HG02840 (cell line): ENCODE measurements at regions not wholly inside any gene's neighbourhood (a gene's known extent, or its start where the extent isn't known, plus 50 kb on each side); places are given as distances from the start of the nearest gene placed in this dataset.

Source experiments
- ATAC-seq: cut with Tn5 transposase; IDR thresholded peaks from one replicate; pipeline ENCODE4 v1.9.1; 2021; ENCODE audit warnings: mild to moderate bottlenecking, moderate library complexity, moderate number of reproducible peaks; ENCODE audit not compliant: unreplicated experiment, low FRiP score

DNA sequence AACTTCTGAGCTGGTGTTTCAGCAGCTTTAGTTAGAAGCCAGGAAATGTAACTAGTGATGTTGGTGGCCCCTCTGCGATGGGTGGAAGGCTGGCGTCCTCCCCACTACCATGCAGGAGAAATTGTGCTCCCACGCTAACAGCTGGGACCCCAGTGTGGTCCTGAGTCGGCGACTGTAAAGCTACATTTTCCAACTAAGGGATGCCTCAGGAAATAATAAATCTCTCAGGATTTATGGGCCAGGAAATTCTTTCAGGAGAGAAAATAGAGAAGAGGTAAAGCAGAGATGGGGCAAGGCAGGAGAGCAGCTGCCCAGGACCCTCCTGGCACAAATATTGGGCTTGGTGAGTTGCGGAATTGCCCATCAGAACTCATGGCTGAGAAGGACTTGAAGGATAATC lies 186.9 kb downstream of the OPA1 start:
- no peak for ATAC-seq

DNA sequence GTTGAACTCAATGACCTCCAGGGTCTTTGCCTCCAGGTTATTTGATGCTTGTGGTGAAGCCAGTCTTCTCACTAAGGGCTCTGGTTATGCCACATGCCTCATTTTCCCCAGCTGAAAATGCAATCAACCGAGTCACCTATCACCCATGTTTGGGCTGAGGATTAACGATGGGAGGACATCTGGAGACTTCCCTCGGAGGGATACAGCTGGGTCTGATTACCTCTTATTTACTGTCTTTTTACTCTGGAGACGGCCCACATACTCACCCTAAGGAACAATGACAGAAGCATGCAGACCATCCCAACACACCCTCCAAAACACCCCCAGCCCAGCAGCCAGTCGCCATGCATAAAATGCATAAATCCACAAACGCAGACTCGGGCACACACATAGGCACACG lies 187.4 kb downstream of the OPA1 start:
- ATAC-seq: no peak

DNA sequence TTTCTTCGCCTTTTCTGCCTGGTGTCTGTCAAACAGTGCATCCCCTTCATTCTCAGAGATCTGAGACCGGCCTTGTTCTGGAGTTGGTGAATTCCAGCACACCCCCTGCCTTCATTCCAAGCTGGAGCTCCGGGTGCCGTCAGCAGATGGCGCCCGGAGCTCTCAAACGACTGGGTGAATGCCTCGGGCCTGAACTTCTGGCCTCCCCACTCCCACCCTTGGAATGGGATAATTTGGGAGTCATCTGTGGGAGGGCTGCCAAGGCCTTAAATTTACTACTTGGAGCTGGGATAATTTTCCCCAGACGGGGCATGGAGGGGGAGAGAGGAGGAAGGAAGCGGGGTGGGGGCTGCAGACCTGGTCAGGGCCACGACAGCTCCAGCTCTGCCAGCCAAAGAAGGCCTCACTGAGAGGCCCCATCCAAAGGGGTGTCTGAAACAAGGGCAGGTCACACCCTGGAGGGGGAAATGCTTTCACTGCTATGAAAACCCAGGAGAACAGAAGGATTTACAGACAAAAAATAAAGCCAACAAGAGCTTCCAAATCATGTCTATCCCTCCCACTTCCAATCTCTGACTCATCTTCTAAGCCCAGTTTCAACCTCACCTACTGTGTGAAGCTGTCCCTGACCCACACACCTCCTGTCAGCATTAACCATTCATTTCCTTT lies 187.9 kb downstream of the OPA1 start:
- ATAC-seq: no peak

DNA sequence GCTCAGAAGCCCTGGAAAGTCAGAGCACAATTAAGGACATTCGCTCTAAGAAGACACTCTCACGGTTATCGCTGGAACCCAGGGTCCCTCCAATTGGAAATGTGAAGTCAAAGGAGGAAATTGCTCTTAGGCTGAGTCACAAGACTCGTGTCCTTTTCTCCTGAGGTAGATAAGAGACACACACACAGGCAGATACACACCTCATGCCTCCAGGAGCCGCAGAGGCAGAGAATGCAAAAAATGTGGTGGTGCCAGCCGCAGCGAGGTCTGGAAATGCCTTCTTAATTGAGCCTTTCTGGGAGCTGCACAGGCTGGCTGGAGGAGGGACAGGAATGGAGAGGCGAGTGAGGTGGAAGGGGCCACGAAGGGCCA lies 189.3 kb downstream of the OPA1 start:
- ATAC-seq: no peak

DNA sequence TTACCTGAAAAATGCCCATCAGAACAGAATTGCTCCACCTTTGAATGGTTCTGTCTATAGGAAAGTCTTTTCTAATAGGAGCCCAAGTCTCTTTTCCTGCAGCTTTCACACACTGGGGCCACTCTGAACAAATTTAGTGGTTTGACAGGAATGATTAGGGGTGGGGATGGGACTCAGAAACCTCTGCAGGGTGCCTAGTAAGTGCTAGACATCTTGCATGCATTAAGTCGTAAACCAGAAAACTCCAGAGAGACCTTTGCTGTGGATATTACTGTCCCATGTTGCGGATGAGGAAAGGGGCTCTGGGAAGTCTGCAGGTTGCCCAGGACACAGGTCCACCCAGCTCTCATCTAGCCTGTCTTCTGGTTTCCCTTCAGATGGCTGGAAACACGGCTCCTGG lies 189.7 kb downstream of the OPA1 start:
- ATAC-seq: no peak

DNA sequence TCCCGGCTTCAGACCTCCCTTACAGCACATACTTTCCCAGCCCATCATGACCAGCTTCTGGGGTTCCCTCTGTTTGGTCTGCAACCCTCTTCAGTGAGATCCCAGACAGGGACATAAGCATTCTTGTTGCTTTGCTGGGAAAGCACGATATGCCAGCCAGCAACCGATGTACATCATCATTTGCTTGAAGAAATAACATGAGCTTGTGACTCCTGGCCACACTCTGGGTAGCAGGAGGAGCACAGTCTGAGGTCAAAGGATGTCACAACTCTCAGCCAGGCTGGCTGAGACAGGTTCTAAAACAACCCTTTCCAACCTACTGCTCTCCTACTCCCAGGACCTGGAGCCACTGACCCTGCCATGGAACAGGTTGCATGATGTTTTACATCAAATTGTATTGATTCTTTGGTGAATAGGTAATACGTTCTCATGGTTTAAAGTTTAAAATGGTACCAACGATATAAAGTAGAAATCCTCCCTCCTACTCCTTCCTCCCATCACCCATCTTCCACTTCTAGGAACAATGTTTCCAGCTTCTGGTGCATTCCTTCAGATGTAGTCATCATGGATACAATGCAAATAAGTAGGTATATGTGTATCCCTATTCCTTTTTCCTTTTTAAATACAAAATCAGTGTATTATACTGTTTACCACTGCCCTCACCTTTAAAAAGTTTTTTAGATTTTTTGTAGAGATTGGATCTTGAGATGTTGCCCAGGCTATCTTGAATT lies 190.3 kb downstream of the OPA1 start:
- ATAC-seq: no peak

DNA sequence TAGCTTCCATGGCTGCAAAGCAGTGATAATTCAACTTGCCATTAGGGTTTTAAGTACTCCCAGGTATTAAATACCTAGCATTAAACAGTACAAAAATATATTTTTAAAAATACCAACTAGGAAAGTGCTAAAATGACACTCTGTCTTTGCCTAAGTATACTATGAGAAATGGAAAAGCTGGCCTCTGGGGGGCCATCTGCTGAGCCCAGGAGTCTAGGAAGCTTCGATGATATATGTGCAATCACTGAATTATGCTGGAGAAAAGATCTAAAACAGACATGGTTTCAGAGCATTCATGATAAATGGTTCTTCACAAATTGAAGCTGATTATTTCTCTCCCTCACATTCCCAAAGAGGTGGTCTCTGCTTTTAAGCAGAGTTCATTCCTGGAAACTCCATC lies 191.8 kb downstream of the OPA1 start:
- ATAC-seq: no peak

DNA sequence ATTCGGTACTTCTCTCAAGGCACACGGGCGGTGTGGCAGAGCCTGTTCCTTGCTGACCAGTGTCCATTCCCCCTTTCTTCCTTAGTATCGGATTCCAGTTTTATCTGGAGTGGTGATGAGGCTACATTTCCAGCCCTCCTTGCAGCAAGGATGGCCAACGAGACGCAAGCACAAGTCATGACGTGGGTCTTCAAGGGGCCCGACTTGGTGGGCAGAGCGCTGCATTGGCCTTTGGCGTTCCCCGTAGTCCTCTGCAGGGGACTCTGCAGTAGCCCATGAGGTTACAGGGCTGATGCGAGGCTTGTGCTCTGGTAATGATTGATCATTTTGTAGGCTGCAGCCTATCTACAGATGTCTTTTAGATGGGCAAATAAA lies 194.5 kb downstream of the OPA1 start:
- ATAC-seq: no peak

DNA sequence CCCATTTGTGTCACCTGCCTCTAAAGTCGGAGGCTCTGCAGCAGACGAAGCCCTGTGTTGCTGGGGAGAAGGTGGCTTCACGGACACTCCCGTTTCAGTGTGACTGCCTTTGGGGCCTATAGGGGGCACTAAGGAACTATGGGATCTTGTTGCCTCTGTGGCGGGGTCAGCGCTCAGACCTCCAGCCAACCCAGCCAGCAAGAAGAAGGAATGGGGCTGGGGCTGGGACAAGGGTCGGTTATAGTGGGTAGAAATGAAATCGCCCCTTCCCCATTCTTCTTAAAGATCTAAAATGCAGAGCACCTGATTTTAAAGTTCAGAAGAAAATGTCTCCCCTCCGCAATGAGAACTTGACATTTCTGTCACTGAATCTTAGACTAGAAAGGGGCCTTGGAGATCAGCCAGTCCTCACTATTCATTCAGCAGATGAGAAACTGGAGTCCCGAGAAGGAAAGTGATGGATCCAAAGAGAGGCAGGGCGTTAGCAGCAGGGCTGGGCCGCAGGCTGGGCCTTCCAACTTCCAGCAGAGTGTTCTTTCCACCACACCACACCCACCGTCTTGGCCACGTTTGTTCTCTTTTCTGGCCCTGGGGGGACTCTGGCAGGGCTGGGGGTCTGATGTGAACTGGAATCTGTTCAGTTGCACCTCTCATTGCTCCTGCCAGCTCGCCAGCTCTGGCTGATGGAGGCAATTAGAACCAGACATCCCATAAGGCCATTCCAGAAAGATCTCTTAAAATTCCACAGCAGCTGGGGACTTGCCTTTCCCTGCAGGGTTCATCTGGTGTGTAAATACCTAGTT lies 195.4 kb downstream of the OPA1 start:
- peak; percentile 62 for ATAC-seq

DNA sequence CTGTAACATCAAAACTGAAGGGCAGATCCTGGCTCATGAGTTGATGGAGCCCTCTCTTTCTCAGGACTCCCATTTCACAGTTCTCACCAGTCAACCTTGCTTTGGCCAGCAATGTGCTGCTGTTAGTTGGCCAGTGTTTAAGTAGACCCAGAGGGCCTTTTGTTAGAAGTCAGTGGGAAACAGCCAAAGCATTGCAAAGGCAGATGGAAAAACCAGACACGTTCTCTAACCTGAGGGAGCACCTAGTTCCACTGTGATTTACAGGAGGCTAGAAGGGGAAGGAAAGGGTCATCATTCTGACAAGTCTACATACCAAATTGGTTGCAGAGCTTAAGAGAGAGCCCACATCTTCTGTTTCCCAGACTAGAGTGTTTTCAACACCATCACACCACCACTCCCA lies 196.4 kb downstream of the OPA1 start:
- no peak for ATAC-seq

DNA sequence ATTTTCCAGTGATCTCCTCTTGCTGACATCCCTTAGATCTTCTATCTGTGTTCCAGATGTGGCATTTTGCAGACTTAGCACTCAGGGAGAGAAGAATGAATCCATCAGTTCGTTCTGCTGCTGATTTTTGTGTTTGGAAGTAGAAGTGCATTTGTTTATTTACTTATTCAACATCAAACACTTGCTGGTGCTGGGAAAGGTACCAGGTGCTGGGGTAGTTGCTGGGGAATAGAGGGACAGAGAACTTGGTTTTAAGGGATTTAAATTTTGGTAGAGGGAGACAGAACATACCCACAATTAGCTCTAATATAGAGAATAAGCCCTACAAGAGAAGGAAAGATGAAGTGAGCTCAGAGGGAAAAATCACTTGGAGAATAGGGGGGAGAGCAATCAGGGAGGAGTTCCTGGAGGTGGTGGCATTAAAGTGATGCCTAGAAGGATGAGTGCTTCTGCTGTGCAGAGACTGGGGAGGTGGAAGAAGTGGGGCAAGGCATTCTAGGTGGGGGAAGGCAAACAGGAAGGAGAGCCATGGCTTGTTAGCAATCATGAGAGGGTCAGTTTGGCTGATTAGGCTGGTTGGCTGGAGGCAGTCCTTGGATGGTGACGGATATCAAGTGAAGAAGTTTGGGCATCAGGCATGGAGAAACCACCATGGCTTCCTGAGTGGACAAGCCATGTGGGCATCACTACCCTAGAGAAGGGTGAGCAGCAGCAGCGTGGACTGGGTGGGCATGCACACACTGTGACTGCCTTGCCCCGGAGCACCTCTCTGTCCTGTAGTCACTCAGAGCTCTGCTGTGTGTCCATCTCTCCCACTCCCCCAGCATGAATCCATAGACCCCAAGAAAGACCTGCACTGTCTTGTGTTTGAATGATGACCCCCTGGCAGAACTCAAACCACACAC lies 197.3 kb downstream of the OPA1 start:
- ATAC-seq: no peak

DNA sequence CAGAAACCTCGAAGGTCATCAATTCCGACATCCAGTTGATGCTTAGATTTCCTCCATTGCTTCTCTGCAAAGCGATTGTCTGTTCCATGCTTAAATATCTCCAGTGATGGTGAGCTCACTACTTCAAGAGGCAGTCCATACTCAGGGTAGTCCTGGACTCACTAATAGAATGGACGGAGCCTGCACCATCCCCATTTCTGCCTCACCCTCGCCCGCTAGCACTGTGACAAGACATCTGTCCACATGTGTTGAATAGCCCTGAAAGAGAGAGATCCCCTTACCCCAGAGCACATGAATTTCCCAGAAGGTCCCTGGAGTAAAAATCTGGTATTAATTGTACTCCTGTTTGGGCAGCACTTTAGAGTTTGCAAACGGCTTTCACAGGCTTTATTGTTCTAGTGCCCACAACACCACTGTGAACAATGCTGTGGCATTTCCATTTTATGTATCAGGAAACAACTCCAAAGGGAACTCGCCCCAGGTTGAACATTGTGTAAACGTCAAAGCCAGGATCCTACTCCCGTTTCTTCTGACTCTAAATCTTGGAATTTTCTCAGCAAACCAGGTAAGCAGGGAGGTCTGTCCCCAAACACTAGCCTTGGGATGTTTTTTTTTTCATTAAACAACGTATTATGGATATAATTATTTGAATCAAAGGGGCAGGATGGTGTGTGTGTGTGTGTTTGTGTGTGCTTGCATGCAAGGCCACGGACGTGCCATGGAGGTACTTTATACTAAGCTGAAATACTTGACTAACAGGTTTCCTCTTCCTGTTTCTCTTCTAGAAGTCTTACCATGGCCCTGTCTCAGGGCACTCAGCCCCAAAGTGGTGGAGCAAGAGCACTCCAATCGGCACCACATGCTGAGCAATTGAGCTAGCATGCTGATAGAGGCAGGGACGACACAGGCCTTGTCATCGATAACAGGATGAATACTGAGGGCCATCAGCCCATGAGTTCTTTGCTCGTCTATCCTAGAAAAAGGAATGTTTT lies 198.3 kb downstream of the OPA1 start:
- ATAC-seq: no peak

DNA sequence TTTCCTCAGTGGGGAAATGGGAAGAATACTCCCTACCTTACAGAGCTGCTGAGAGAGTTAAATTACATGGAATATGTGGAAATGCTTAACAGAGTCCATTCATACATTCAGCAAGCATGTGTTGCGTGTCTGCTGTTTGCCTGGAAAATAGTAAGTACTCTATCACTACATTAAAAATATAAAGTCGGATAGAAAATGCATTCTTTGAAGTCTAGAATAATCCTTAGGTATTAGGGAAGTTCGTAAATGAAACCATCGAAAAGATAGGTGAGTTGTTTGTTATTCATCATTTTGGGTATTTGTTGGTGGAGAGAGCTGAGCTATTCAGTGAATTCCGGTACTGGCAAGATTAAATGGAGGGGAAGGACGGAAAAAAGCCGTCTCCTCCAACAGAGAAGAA lies 200.1 kb downstream of the OPA1 start:
- no peak for ATAC-seq

DNA sequence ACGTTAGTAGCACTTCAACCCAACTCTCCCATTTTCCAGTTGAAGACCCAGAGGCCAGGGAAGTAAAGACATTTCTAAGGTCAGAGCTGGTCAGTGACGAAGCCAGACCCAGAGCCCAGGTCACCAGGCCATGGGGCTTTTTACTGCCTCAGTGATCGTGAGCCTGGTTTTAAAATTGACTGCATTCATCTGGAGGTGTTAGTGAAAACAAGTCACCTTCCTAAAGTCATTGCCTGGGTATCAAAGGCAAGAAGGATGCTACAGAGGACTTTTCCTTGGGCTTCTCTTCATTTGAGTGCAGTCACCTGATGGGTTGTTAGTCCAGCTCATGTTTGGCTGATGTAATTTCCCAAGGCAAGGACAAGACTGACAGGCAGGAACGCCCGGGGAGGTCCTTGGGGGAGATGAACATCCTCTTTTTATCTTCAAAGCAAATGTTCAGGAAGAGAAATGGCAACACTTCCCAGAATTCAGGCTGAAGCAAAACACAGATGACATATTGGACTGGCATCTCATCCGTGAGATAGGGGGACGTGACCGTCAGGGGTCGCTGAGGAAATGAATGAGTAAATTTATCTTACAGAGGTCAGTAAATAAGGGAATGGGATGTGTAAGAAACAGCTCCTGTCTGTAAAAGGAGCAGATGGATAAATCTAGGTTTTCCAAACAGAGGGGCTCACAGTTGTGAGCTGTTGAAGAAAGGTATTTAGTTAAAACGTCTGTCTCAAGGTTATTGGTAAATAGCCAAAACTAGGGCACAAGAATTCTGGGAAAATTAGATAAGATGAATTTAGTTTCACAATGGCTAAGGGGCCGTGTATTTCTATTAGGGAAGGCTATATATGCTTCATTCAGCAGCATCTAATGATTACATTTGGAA lies 201.2 kb downstream of the OPA1 start:
- ATAC-seq: no peak

DNA sequence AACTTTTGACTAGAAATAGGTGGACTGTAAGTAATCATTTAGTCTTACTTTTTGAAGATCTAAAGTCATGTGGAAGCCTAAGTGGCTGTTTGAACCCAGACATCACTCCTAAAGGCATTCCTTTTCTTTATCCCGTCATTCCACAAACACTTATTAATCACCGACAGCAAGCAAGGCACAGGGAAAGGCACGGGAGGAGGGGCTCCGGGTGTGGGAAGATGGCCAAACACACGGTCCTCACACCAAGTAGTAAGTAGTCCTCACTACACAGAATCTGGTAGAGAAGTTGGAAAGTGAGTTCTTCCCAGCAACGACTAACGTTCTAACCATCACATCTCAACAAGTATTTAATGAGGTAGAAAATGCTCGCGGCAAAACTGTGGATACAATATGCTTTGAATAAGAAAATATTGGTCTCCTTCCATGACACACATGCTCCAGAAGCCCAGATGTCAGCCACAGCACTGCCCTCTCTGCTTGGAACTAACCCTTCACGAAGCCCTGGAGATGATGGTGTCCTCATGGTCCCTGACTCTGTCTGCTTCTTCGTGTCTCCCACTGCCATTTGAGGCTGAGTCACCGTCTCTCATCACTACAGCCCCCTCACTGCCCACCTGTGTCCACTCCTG lies 202.2 kb downstream of the OPA1 start:
- no peak for ATAC-seq

DNA sequence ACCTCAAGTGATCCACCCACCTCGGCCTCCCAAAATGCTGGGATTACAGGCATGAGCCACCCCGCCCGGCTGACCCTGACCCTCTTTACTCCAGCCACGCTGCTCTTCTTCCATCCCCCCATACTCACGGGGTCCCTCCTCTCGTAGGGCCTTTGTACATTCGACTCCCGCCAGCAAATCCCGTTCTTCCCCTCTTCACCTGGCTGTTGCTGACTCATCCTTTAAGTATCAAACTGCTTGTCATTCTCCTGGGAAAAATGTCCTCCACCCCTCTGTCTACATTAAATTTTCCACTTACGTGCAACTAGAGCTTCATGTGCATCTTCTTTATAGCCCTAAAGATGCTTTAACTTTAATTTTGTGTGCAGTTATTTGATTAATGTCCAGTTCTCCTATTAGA lies 203.1 kb downstream of the OPA1 start:
- no peak for ATAC-seq

DNA sequence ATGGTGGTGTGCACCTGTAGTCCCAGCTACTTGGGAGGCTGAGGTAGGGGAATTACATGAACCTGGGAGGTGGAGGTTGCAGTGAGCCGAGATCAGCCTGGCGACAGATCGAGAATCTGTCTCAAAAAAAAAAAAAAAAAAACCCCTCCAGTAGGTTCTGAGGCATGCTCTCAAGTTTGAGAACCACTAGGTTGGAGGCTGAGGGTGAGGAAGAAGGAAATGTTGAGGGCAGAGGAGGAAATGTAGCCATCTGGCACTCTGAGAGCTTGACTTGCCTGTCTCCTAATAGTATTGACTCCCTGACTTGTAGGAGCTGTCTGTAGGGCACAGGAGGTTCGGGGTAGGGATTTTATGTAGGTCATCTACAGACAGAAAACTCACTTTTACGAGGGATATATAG lies 204.6 kb downstream of the OPA1 start:
- ATAC-seq: no peak

DNA sequence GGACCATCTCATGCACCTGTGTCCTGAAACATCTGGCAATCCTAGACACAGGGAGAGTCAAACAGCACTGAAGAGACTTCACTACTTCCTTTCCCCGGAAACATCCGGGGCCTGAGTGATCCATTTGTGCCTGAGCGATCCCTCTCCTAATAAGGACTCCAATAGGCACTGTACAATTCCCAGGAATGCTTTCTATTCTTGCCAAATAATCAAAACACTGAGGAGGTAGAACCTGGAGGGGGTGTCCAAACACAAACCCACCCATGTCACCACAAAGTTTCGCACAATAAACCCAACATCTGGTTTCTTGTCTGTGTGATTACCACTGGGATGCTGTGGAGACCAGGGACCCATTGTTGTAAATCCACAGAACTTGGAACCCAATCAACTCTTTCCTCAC lies 205.0 kb downstream of the OPA1 start:
- no peak for ATAC-seq
